ENCODE measurements at regions not wholly inside any gene's neighbourhood (a gene's known extent, or its start where the extent isn't known, plus 50 kb on each side); places are given as distances from the start of the nearest gene placed in this dataset.

- CTCF ChIA-PET, result no interaction called here
- TF ChIP-seq, protein P1, sequence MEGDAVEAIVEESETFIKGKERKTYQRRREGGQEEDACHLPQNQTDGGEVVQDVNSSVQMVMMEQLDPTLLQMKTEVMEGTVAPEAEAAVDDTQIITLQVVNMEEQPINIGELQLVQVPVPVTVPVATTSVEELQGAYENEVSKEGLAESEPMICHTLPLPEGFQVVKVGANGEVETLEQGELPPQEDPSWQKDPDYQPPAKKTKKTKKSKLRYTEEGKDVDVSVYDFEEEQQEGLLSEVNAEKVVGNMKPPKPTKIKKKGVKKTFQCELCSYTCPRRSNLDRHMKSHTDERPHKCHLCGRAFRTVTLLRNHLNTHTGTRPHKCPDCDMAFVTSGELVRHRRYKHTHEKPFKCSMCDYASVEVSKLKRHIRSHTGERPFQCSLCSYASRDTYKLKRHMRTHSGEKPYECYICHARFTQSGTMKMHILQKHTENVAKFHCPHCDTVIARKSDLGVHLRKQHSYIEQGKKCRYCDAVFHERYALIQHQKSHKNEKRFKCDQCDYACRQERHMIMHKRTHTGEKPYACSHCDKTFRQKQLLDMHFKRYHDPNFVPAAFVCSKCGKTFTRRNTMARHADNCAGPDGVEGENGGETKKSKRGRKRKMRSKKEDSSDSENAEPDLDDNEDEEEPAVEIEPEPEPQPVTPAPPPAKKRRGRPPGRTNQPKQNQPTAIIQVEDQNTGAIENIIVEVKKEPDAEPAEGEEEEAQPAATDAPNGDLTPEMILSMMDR (conservative IDR thresholded peaks at IDR 0.05; ENCODE audit: low read depth), result no peak
- H3K27ac ChIP-seq, result no peak overlapping the region
- POLR2A ChIA-PET (ENCODE audit: low non-redundant PET), result no interaction called here
- DNase-seq (ENCODE audit: low spot score), result no peak
Observed at GRCh38 chr1:113007706-113008364, 51.8 kb upstream of the SLC16A1 start.

GRCh38 chr1:113008365-113008714 is 52.3 kb upstream of the SLC16A1 start:
- CTCF ChIA-PET, result no interaction called here
- TF ChIP-seq, protein P1 (conservative IDR thresholded peaks at IDR 0.05; ENCODE audit: low read depth), result no peak
- no peak for DNase-seq (ENCODE audit: low spot score)
- no peak overlapping the region for H3K27ac ChIP-seq
- POLR2A ChIA-PET (ENCODE audit: low non-redundant PET), result no interaction called here

GRCh38 chr1:113012149-113012548 is 56.2 kb upstream of the SLC16A1 start:
- CTCF ChIA-PET, result interaction anchor here (0.6 kb wide), 1 partner anchor 584 kb away, joined by 6 read pairs; no protein-coding TSS in a partner anchor
- POLR2A ChIA-PET (ENCODE audit: low non-redundant PET), result interaction anchor here (0.6 kb wide), 1 partner anchor 1387 kb away, joined by 3 read pairs; no protein-coding TSS in a partner anchor
- no peak for DNase-seq (ENCODE audit: low spot score)
- 0 out of 2 replicates have a peak overlapping the region, but pooled peaks have one; percentile 37 for H3K27ac ChIP-seq
- TF ChIP-seq, protein P1 (conservative IDR thresholded peaks at IDR 0.05; ENCODE audit: low read depth), result no peak

- TF ChIP-seq, protein P1 (conservative IDR thresholded peaks at IDR 0.05; ENCODE audit: low read depth), result no peak
- no peak for DNase-seq (ENCODE audit: low spot score)
- CTCF ChIA-PET, result no interaction called here
- no peak overlapping the region for H3K27ac ChIP-seq
- POLR2A ChIA-PET (ENCODE audit: low non-redundant PET), result no interaction called here
Observed at GRCh38 chr1:113013823-113014222, 57.8 kb upstream of the SLC16A1 start.

DNA sequence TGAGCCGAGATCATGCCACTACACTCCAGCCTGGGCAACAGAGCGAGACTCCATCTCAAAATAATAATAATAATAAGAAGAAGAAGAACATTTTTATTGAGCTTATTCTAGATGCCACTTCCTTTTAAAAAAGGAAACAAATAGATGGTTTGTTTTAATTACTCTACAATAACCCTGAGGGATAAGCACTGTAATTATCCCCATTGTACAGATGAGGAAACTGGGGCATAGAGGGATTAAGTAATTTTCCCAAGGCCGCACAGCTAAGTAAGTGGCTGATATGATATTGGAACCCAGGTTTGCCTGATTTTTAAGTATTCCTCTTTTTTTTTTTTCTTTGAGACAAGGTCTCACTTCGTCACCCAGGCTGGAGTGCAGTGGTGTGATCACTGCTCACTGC is 58.5 kb upstream of the LRIG2 start:
- ChIA-PET CTCF (interaction anchor here (0.7 kb wide), 1 partner anchor 1226 kb away, joined by 5 read pairs; no protein-coding TSS in a partner anchor), POLR2A (ENCODE audit: low non-redundant PET) (no interaction called here)
- no peak overlapping the region for H3K27ac ChIP-seq
- DNase-seq (ENCODE audit: low spot score), result no peak
- TF ChIP-seq, protein P1 (conservative IDR thresholded peaks at IDR 0.05; ENCODE audit: low read depth), result no peak

DNA sequence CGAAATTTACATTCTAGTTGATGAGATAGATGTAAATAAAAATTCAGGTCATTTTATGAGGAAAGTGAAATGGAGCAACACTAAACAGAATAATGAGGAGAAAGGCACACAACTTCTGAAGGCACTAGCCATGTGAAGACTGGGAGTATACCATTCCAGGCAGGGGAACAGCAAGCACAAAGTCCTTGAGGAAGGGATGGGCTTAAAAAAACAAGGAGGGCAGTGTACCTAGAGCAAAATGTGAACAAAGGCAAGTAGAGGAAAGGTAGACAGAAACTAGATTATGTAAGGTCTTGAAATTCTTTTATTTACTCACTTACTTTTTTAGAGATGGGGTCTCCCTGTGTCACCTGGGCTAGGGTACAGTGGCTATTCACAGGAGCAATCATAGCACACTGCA is 54.1 kb upstream of the LRIG2 start:
- no peak overlapping the region for H3K27ac ChIP-seq
- DNase-seq (ENCODE audit: low spot score), result no peak
- ChIA-PET POLR2A (ENCODE audit: low non-redundant PET) (no interaction called here), CTCF (interaction anchor here (0.8 kb wide), 1 partner anchor 72 kb away, joined by 3 read pairs; no protein-coding TSS in a partner anchor)
- TF ChIP-seq, protein P1 (conservative IDR thresholded peaks at IDR 0.05; ENCODE audit: low read depth), result no peak
